Neural cell (in vitro differentiated cells): ENCODE measurements at regions not wholly inside any gene's neighbourhood (a gene's known extent, or its start where the extent isn't known, plus 50 kb on each side); places are given as distances from the start of the nearest gene placed in this dataset.
"Not testable (repeated sequence)": the region's sequence is repeated elsewhere in the genome, so short reads cannot be mapped to it uniquely, and the experiment has no call there.

Source experiments
- H2AFZ ChIP-seq: fragments of 200-600, 300-800 bp; sonication (generic), shearing (Covaris generic); 2 replicates; pipeline ENCODE4 v1.6.0; 2014; ENCODE audit warnings: low read depth, mild to moderate bottlenecking, antibody characterized with exemption, low read length, moderate library complexity
- H3F3A ChIP-seq: fragments of 200-600 bp; shearing (Covaris generic); 2 replicates; pipeline ENCODE4 v1.6.1; 2016; ENCODE audit warnings: mild to moderate bottlenecking, moderate library complexity, mixed read lengths, antibody characterized with exemption, low read length; ENCODE audit not compliant: insufficient read depth, poor library complexity, severe bottlenecking
- H3K27ac ChIP-seq: fragments of 200-600, 300-800 bp; sonication (generic), shearing (Covaris generic); 2 replicates; pipeline ENCODE4 v1.5.1; 2014; ENCODE audit warnings: mild to moderate bottlenecking, low read length, moderate library complexity
- H3K27me3 ChIP-seq: fragments of 300-800, 200-600 bp; sonication (generic), shearing (Covaris generic); 2 replicates; pipeline ENCODE4 v1.6.0; 2014; ENCODE audit warnings: mild to moderate bottlenecking, low read depth, low read length, moderate library complexity; ENCODE audit not compliant: insufficient read depth
- H3K36me3 ChIP-seq: fragments of 300-800, 200-600 bp; sonication (generic), shearing (Covaris generic); 2 replicates; pipeline ENCODE4 v1.5.1; 2014; ENCODE audit warnings: mild to moderate bottlenecking, antibody characterized with exemption, low read length, moderate library complexity; ENCODE audit not compliant: insufficient read depth
- H3K4me2 ChIP-seq: fragments of 300-800, 200-600 bp; sonication (generic), shearing (Covaris generic); 2 replicates; pipeline ENCODE4 v1.6.0; 2014; ENCODE audit warnings: mild to moderate bottlenecking, low read length
- H3K4me3 ChIP-seq: fragments of 300-800, 200-600 bp; sonication (generic), shearing (Covaris generic); 2 replicates; pipeline ENCODE4 v1.5.1; 2014; ENCODE audit warnings: mild to moderate bottlenecking, low read length, moderate library complexity
- H3K79me2 ChIP-seq: fragments of 200-600 bp; shearing (Covaris generic); replicated peaks from 2 replicates; pipeline ENCODE4 v1.6.0; 2014; ENCODE audit warnings: mild to moderate bottlenecking, low read length, moderate library complexity; ENCODE audit not compliant: insufficient read depth
- H3K9ac ChIP-seq: fragments of 300-800, 200-600 bp; sonication (generic), shearing (Covaris generic); 2 replicates; pipeline ENCODE4 v1.6.1; 2016; ENCODE audit warnings: mild to moderate bottlenecking, low read length, mixed read lengths
- H3K9me2 ChIP-seq: fragments of 200-600 bp; shearing (Covaris generic); 2 replicates; pipeline ENCODE4 v1.6.1; 2016; ENCODE audit warnings: mild to moderate bottlenecking, low read length, mixed read lengths; ENCODE audit not compliant: insufficient read depth
- H3K9me3 ChIP-seq: fragments of 200-600, 300-800 bp; sonication (generic), shearing (Covaris generic); 2 replicates; pipeline ENCODE4 v1.6.1; 2016; ENCODE audit warnings: mild to moderate bottlenecking, mixed run types, low read length, moderate library complexity, mixed read lengths
- H4K20me1 ChIP-seq: fragments of 200-600 bp; shearing (Covaris generic); 2 replicates; pipeline ENCODE4 v1.6.1; 2016; ENCODE audit warnings: mild to moderate bottlenecking, mixed run types; ENCODE audit not compliant: insufficient read depth
- EP300 ChIP-seq: fragments of 450-650 bp; conservative IDR thresholded peaks from 2 replicates; pipeline ENCODE4 v1.6.1; 2014; ENCODE audit warnings: antibody characterized with exemption, mild to moderate bottlenecking, moderate library complexity; ENCODE audit not compliant: poor library complexity, severe bottlenecking
- EZH2 ChIP-seq: fragments of 200-600, 300-800 bp; shearing (Covaris generic), sonication (generic); IDR thresholded peaks from 2 replicates; pipeline ENCODE4 v1.6.1; 2014; ENCODE audit warnings: antibody characterized with exemption, low read length, borderline replicate concordance, mild to moderate bottlenecking; ENCODE audit not compliant: insufficient read depth, poor library complexity, severe bottlenecking
- MXI1 ChIP-seq: fragments of 450-650 bp; conservative IDR thresholded peaks from 2 replicates; pipeline ENCODE4 v1.6.1; 2014; ENCODE audit warnings: antibody characterized with exemption, mild to moderate bottlenecking; ENCODE audit not compliant: poor library complexity, severe bottlenecking
- POLR2AphosphoS5 ChIP-seq: IDR thresholded peaks from 2 replicates; pipeline ENCODE4 v1.6.1; 2012
- RAD21 ChIP-seq: fragments of 450-650 bp; conservative IDR thresholded peaks from 2 replicates; pipeline ENCODE4 v1.6.1; 2014; ENCODE audit warnings: antibody characterized with exemption, mild to moderate bottlenecking, moderate library complexity
- SMC3 ChIP-seq: fragments of 450-650 bp; conservative IDR thresholded peaks from 2 replicates; pipeline ENCODE4 v1.6.1; 2014; ENCODE audit warnings: antibody characterized with exemption, mild to moderate bottlenecking, moderate library complexity; ENCODE audit not compliant: poor library complexity
- TAF1 ChIP-seq: IDR thresholded peaks from 2 replicates; pipeline ENCODE4 v1.6.1; 2012; ENCODE audit warnings: low read depth
- TF ChIP-seq, protein P1 (sequence below): fragments of 450-650 bp; IDR thresholded peaks from 2 replicates; pipeline ENCODE4 v1.5.1; 2014; ENCODE audit warnings: antibody characterized with exemption, mild to moderate bottlenecking, moderate library complexity; ENCODE audit not compliant: poor library complexity, severe bottlenecking
- TF ChIP-seq, protein P2 (sequence below): IDR thresholded peaks from 2 replicates; pipeline ENCODE4 v1.6.1; 2012; ENCODE audit warnings: borderline replicate concordance

GRCh38 chr6:8934318-8934717, 499.0 kb upstream of the SLC35B3 start:
- no peak overlapping the region for H3K4me3 ChIP-seq
- H3K36me3 ChIP-seq = no peaks in the 10 kb centered on the region
- no peak overlapping the region for H2AFZ ChIP-seq
- H3K9ac ChIP-seq = no peak overlapping the region
- no peaks in the 10 kb centered on the region for H3K9me3 ChIP-seq
- H3K27ac ChIP-seq = no peak overlapping the region
- no peaks in the 10 kb centered on the region for H3F3A ChIP-seq
- TF ChIP-seq EZH2 (no peak), TAF1 (no peak), POLR2AphosphoS5 (no peak), MXI1 (no peak), SMC3 (no peak), EP300 (no peak), RAD21 (no peak)
- TF ChIP-seq, protein P1, sequence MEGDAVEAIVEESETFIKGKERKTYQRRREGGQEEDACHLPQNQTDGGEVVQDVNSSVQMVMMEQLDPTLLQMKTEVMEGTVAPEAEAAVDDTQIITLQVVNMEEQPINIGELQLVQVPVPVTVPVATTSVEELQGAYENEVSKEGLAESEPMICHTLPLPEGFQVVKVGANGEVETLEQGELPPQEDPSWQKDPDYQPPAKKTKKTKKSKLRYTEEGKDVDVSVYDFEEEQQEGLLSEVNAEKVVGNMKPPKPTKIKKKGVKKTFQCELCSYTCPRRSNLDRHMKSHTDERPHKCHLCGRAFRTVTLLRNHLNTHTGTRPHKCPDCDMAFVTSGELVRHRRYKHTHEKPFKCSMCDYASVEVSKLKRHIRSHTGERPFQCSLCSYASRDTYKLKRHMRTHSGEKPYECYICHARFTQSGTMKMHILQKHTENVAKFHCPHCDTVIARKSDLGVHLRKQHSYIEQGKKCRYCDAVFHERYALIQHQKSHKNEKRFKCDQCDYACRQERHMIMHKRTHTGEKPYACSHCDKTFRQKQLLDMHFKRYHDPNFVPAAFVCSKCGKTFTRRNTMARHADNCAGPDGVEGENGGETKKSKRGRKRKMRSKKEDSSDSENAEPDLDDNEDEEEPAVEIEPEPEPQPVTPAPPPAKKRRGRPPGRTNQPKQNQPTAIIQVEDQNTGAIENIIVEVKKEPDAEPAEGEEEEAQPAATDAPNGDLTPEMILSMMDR = no peak
- TF ChIP-seq, protein P2, sequence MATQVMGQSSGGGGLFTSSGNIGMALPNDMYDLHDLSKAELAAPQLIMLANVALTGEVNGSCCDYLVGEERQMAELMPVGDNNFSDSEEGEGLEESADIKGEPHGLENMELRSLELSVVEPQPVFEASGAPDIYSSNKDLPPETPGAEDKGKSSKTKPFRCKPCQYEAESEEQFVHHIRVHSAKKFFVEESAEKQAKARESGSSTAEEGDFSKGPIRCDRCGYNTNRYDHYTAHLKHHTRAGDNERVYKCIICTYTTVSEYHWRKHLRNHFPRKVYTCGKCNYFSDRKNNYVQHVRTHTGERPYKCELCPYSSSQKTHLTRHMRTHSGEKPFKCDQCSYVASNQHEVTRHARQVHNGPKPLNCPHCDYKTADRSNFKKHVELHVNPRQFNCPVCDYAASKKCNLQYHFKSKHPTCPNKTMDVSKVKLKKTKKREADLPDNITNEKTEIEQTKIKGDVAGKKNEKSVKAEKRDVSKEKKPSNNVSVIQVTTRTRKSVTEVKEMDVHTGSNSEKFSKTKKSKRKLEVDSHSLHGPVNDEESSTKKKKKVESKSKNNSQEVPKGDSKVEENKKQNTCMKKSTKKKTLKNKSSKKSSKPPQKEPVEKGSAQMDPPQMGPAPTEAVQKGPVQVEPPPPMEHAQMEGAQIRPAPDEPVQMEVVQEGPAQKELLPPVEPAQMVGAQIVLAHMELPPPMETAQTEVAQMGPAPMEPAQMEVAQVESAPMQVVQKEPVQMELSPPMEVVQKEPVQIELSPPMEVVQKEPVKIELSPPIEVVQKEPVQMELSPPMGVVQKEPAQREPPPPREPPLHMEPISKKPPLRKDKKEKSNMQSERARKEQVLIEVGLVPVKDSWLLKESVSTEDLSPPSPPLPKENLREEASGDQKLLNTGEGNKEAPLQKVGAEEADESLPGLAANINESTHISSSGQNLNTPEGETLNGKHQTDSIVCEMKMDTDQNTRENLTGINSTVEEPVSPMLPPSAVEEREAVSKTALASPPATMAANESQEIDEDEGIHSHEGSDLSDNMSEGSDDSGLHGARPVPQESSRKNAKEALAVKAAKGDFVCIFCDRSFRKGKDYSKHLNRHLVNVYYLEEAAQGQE = no peak
- H3K9me2 ChIP-seq = no peaks in the 10 kb centered on the region
- H3K4me2 ChIP-seq = no peak overlapping the region
- H4K20me1 ChIP-seq = no peaks in the 10 kb centered on the region
- no peaks in the 10 kb centered on the region for H3K27me3 ChIP-seq
- H3K79me2 ChIP-seq = no peaks in the 10 kb centered on the region

DNA sequence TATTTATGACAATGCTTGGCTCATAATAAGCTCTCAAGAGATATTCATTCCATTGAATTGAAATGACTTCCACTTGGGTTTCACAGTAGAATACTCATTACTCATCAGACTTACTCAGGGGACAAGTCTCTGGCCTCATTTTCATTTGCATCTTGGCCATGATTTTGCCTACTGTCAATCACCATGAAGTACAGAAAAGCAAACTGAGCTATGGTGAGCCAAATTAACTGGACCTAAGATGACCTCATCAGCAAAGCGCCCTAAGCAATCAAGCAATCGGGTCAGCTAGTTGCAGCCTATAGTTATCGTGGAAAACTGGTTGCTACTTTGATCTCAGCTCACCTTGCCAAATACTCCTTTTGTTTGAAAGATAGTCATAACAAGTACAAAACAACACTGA, 494.7 kb upstream of the SLC35B3 start:
- H3K36me3 ChIP-seq = no peaks in the 10 kb centered on the region
- no peak for TF ChIP-seq SMC3
- TF ChIP-seq, protein P2 = no peak
- no peak for TF ChIP-seq RAD21
- no peak for TF ChIP-seq MXI1
- TF ChIP-seq, protein P1 = no peak
- TF ChIP-seq POLR2AphosphoS5 = no peak
- no peak for TF ChIP-seq EP300
- no peak for TF ChIP-seq EZH2
- no peak for TF ChIP-seq TAF1
- H3K9ac ChIP-seq = no peak overlapping the region
- H3K27ac ChIP-seq = no peak overlapping the region
- H4K20me1 ChIP-seq = no peaks in the 10 kb centered on the region
- no peaks in the 10 kb centered on the region for H3K9me3 ChIP-seq
- H3K4me3 ChIP-seq = no peak overlapping the region
- H3K9me2 ChIP-seq = no peaks in the 10 kb centered on the region
- H3F3A ChIP-seq = no peaks in the 10 kb centered on the region
- H3K79me2 ChIP-seq = no peaks in the 10 kb centered on the region
- H3K27me3 ChIP-seq = no peaks in the 10 kb centered on the region
- H3K4me2 ChIP-seq = no peak overlapping the region
- H2AFZ ChIP-seq = no peak overlapping the region

- H4K20me1 ChIP-seq, H3K9me2 ChIP-seq, H3K27me3 ChIP-seq, H3K4me2 ChIP-seq, H3F3A ChIP-seq, H2AFZ ChIP-seq, H3K36me3 ChIP-seq, H3K9ac ChIP-seq, H3K79me2 ChIP-seq, H3K4me3 ChIP-seq, H3K27ac ChIP-seq, H3K9me3 ChIP-seq: not testable (repeated sequence)
Observed at GRCh38 chr6:8920244-8920643, 484.9 kb upstream of the SLC35B3 start.
